Vagina (tissue), 2 donors: ENCODE measurements at regions not wholly inside any gene's neighbourhood (a gene's known extent, or its start where the extent isn't known, plus 50 kb on each side); places are given as distances from the start of the nearest gene placed in this dataset.

Experiments used
- DNase-seq, 2 donors: peaks; one replicate each; pipeline ENCODE4 v3.0.0-alpha.2; 2017; ENCODE audit errors: extremely low spot score in 2 of 2
- H3K27ac ChIP-seq: fragments of 200-600 bp; sonication (generic); one replicate; pipeline ENCODE4 v1.5.1; 2019
- H3K27me3 ChIP-seq: fragments of 200-600 bp; sonication (generic); one replicate; pipeline ENCODE4 v1.5.1; 2019
- H3K36me3 ChIP-seq, 2 donors: fragments of 200-600 bp; sonication (generic); one replicate each; pipeline ENCODE4 v1.5.1; 2017 to 2019
- H3K4me1 ChIP-seq: fragments of 200-600 bp; sonication (generic); one replicate; pipeline ENCODE4 v1.5.1; 2019
- H3K4me3 ChIP-seq, 2 donors: fragments of 200-600 bp; sonication (generic); 1 replicate in 1 of 2; 2 replicates in 1 of 2; pipeline ENCODE4 v1.5.1; 2016 to 2019
- H3K9me3 ChIP-seq: fragments of 200-600 bp; sonication (generic); one replicate; pipeline ENCODE4 v1.5.1; 2019
- CTCF ChIP-seq, 3 experiments: fragments of 450-650 bp in 2 of 3; fragments of 200-600 bp in 1 of 3; sonication (generic) in 1 of 3; IDR thresholded peaks; one replicate each; pipeline ENCODE4 v1.5.1; 2017 to 2019; ENCODE audit warnings: antibody characterized with exemption in 3 of 3, mild to moderate bottlenecking in 2 of 3, moderate library complexity in 2 of 3
- POLR2A ChIP-seq, 2 donors: fragments of 450-650 bp; IDR thresholded peaks; one replicate each; pipeline ENCODE4 v1.6.1; 2017; ENCODE audit warnings: antibody characterized with exemption in 2 of 2, mild to moderate bottlenecking in 2 of 2, moderate library complexity in 2 of 2
- POLR2AphosphoS5 ChIP-seq, 2 donors: sonication (generic); formaldehyde crosslinking; IDR thresholded peaks; one replicate each; pipeline ENCODE4 v1.9.0; 2017; ENCODE audit warnings: antibody characterized with exemption in 2 of 2, mild to moderate bottlenecking in 2 of 2, low read depth in 1 of 2; ENCODE audit not compliant: insufficient read depth in 1 of 2
- intact Hi-C: fragments of 100-400 bp; cut with DNase I; formaldehyde crosslinking; loops from one replicate; pipeline ENCODE4 v1.15.1; 2023

- Histone ChIP-seq H3K27me3 (no peaks in the 10 kb centered on the region), H3K36me3 (no peaks in the 10 kb centered on the region), H3K9me3 (no peaks in the 10 kb centered on the region), H3K4me1 (peaks cover 10% of the 10 kb centered on the region), H3K27ac (no peak overlapping the region), H3K4me3 (no peak overlapping the region)
- intact Hi-C loops, result no loop called here
- TF ChIP-seq POLR2A (IDR thresholded peaks at IDR 0.05) (no peak), CTCF (IDR thresholded peaks at IDR 0.05) (no peak), POLR2AphosphoS5 (IDR thresholded peaks at IDR 0.05; ENCODE audit: insufficient read depth in 1 of 2, low read depth in 1 of 2) (no peak)
- DNase-seq, result no peak
These were observed 426.6 kb downstream of the ATP23 start for GRCh38 chr12:58368001-58368400.

GRCh38 chr12:58369576-58369975, 428.2 kb downstream of the ATP23 start:
- TF ChIP-seq POLR2A (IDR thresholded peaks at IDR 0.05) (no peak), POLR2AphosphoS5 (IDR thresholded peaks at IDR 0.05; ENCODE audit: insufficient read depth in 1 of 2, low read depth in 1 of 2) (no peak), CTCF (IDR thresholded peaks at IDR 0.05) (no peak)

GRCh38 chr12:58372298-58372697, 430.9 kb downstream of the ATP23 start:
- H3K36me3 ChIP-seq, result no peaks in the 10 kb centered on the region
- intact Hi-C loops, result no loop called here
- no peak overlapping the region for H3K27ac ChIP-seq
- no peaks in the 10 kb centered on the region for H3K4me1 ChIP-seq
- DNase-seq, result no peak
- no peaks in the 10 kb centered on the region for H3K9me3 ChIP-seq
- no peaks in the 10 kb centered on the region for H3K27me3 ChIP-seq
- TF ChIP-seq POLR2A (IDR thresholded peaks at IDR 0.05), result no peak
- TF ChIP-seq CTCF (IDR thresholded peaks at IDR 0.05), result no peak
- TF ChIP-seq POLR2AphosphoS5 (IDR thresholded peaks at IDR 0.05; ENCODE audit: insufficient read depth in 1 of 2, low read depth in 1 of 2), result no peak
- no peak overlapping the region for H3K4me3 ChIP-seq

More at GRCh38 chr12:58369576-58369975, 428.2 kb downstream of the ATP23 start:
- Histone ChIP-seq H3K27me3 (no peaks in the 10 kb centered on the region), H3K36me3 (no peaks in the 10 kb centered on the region), H3K4me3 (no peak overlapping the region), H3K27ac (no peak overlapping the region), H3K4me1 (peaks cover 2% of the 10 kb centered on the region), H3K9me3 (no peaks in the 10 kb centered on the region)
- DNase-seq, result no peak
- intact Hi-C loops, result no loop called here

- H3K4me3 ChIP-seq, result no peak overlapping the region
- H3K36me3 ChIP-seq, result no peaks in the 10 kb centered on the region
- intact Hi-C loops, result no loop called here
- no peak overlapping the region for H3K27ac ChIP-seq
- H3K4me1 ChIP-seq, result no peaks in the 10 kb centered on the region
- H3K9me3 ChIP-seq, result no peaks in the 10 kb centered on the region
- TF ChIP-seq POLR2AphosphoS5 (IDR thresholded peaks at IDR 0.05; ENCODE audit: insufficient read depth in 1 of 2, low read depth in 1 of 2), result no peak
- no peaks in the 10 kb centered on the region for H3K27me3 ChIP-seq
- DNase-seq, result no peak
These were observed 436.7 kb downstream of the ATP23 start for GRCh38 chr12:58378028-58378427.

- no peak for DNase-seq
- no peak for TF ChIP-seq CTCF (IDR thresholded peaks at IDR 0.05)
- no peak for TF ChIP-seq POLR2AphosphoS5 (IDR thresholded peaks at IDR 0.05; ENCODE audit: insufficient read depth in 1 of 2, low read depth in 1 of 2)
- no peak for TF ChIP-seq POLR2A (IDR thresholded peaks at IDR 0.05)
- Histone ChIP-seq H3K4me1 (no peaks in the 10 kb centered on the region), H3K9me3 (no peaks in the 10 kb centered on the region), H3K27ac (no peak overlapping the region), H3K27me3 (no peaks in the 10 kb centered on the region), H3K4me3 (no peak overlapping the region), H3K36me3 (no peaks in the 10 kb centered on the region)
- intact Hi-C loops, result no loop called here
These were observed 440.2 kb downstream of the ATP23 start for GRCh38 chr12:58381546-58381945.

GRCh38 chr12:58384196-58384595, 442.8 kb downstream of the ATP23 start:
- intact Hi-C loops, result no loop called here
- H3K9me3 ChIP-seq, result no peaks in the 10 kb centered on the region
- TF ChIP-seq POLR2A (IDR thresholded peaks at IDR 0.05) (no peak), CTCF (IDR thresholded peaks at IDR 0.05) (no peak), POLR2AphosphoS5 (IDR thresholded peaks at IDR 0.05; ENCODE audit: insufficient read depth in 1 of 2, low read depth in 1 of 2) (no peak)
- no peak overlapping the region for H3K4me3 ChIP-seq
- DNase-seq, result no peak
- H3K27ac ChIP-seq, result no peak overlapping the region
- no peaks in the 10 kb centered on the region for H3K27me3 ChIP-seq
- no peaks in the 10 kb centered on the region for H3K4me1 ChIP-seq
- H3K36me3 ChIP-seq, result no peaks in the 10 kb centered on the region
